Endodermal cell (in vitro differentiated cells): ENCODE measurements at regions not wholly inside any gene's neighbourhood (a gene's known extent, or its start where the extent isn't known, plus 50 kb on each side); places are given as distances from the start of the nearest gene placed in this dataset.

ENCODE experiments used
- DNase-seq: peaks from one replicate; pipeline ENCODE4 v3.0.0-alpha.2; 2017
- H3K27ac ChIP-seq: 2 replicates; pipeline ENCODE4 v1.5.1; 2013; ENCODE audit warnings: mild to moderate bottlenecking, low read depth, low read length, moderate library complexity
- H3K27me3 ChIP-seq: 2 replicates; pipeline ENCODE4 v1.6.1; 2013; ENCODE audit warnings: mild to moderate bottlenecking, low read length, moderate library complexity; ENCODE audit not compliant: insufficient read depth, control insufficient read depth, poor library complexity, severe bottlenecking
- H3K36me3 ChIP-seq: 2 replicates; pipeline ENCODE4 v1.7.0; 2013; ENCODE audit warnings: mild to moderate bottlenecking, low read length, moderate library complexity; ENCODE audit not compliant: control insufficient read depth, insufficient read depth
- H3K4me1 ChIP-seq: one replicate; pipeline ENCODE4 v1.7.0; 2013; ENCODE audit warnings: low read length; ENCODE audit not compliant: control insufficient read depth, insufficient read depth
- H3K4me3 ChIP-seq: 2 replicates; pipeline ENCODE4 v1.5.1; 2013; ENCODE audit warnings: mild to moderate bottlenecking, low read length, moderate library complexity
- H3K9ac ChIP-seq: 2 replicates; pipeline ENCODE4 v1.6.1; 2013; ENCODE audit warnings: mild to moderate bottlenecking, low read length, moderate library complexity; ENCODE audit not compliant: poor library complexity, severe bottlenecking; ENCODE audit errors: extremely low read depth
- H3K9me3 ChIP-seq: 2 replicates; pipeline ENCODE4 v1.6.1; 2013; ENCODE audit warnings: mild to moderate bottlenecking, low read length, moderate library complexity; ENCODE audit not compliant: control insufficient read depth
- H3K27ac Mint-ChIP-seq: 2 replicates; pipeline ENCODE4 v1.8.0; 2020; ENCODE audit warnings: mixed read lengths
- H3K27me3 Mint-ChIP-seq: 2 replicates; pipeline ENCODE4 v1.8.0; 2021; ENCODE audit warnings: mild to moderate bottlenecking, mixed read lengths; ENCODE audit not compliant: insufficient read depth
- H3K36me3 Mint-ChIP-seq: 2 replicates; pipeline ENCODE4 v1.8.0; 2020; ENCODE audit warnings: low read depth, mixed read lengths
- H3K4me1 Mint-ChIP-seq: 2 replicates; pipeline ENCODE4 v1.8.0; 2020; ENCODE audit warnings: mixed read lengths
- H3K4me3 Mint-ChIP-seq: 2 replicates; pipeline ENCODE4 v1.8.0; 2020; ENCODE audit warnings: mild to moderate bottlenecking, moderate library complexity, mixed read lengths
- H3K9me3 Mint-ChIP-seq: 2 replicates; pipeline ENCODE4 v1.8.0; 2020; ENCODE audit warnings: mild to moderate bottlenecking, mixed read lengths
- WGBS, 2 experiments: methylation state at CpG; one replicate each; pipeline versions ENCODE4 v1.1.5 to v1.1.7; 2013; ENCODE audit warnings: missing lambda C conversion rate in 2 of 2, mixed read lengths in 1 of 2; ENCODE audit not compliant: insufficient coverage in 1 of 2, insufficient read length in 1 of 2; 5-methylcytosine and 5-hydroxymethylcytosine counted together
- TF ChIP-seq, protein P1 (sequence below): fragments of 200-600 bp; sonication (generic); conservative IDR thresholded peaks from 2 replicates; pipeline ENCODE4 v1.5.0; 2021; ENCODE audit warnings: antibody characterized with exemption, mild to moderate bottlenecking

DNA sequence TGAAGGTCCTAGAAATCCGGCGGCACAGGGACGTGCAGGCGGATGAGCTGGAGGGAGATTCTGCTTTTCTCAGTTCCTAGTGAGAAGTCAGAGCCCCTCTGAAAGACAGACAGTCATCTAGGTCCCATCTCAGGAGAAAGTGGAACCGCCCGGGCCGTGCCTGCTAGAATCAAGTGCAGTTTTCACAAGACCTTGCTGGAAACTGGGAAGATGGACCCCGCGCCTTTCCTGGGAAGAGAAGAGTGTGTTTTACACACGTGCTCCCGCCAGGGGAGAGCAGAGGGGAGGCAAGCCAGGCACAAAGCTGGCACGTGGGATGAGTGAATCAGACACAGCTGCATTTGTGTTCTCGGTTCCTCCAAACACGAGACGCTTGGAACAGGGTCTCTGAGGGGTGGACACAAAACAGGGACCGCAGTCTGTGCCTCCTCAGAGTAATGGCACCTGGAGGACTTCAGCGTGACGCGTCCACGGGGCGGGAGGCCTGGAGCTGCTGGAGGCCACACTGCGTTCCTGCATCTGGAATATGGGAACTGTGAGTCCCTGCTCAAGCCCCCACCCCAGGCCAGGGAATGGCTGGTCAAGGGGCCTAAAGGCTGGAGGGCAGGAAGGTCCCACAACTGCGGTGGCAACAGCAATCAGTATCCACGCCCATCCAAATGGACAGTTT is 218.3 kb downstream of the BRD1 start:
- Histone ChIP-seq H3K9me3 (peaks cover 22% of the 10 kb centered on the region), H3K27me3 (no peaks in the 10 kb centered on the region), H3K27ac (no peak overlapping the region), H3K4me3 (no peak overlapping the region), H3K9ac (no peak overlapping the region), H3K36me3 (no peaks in the 10 kb centered on the region), H3K4me1 (no peaks in the 10 kb centered on the region)
- no peak for DNase-seq
- H3K4me3 Mint-ChIP-seq: no peak overlapping the region
- TF ChIP-seq, protein P1, sequence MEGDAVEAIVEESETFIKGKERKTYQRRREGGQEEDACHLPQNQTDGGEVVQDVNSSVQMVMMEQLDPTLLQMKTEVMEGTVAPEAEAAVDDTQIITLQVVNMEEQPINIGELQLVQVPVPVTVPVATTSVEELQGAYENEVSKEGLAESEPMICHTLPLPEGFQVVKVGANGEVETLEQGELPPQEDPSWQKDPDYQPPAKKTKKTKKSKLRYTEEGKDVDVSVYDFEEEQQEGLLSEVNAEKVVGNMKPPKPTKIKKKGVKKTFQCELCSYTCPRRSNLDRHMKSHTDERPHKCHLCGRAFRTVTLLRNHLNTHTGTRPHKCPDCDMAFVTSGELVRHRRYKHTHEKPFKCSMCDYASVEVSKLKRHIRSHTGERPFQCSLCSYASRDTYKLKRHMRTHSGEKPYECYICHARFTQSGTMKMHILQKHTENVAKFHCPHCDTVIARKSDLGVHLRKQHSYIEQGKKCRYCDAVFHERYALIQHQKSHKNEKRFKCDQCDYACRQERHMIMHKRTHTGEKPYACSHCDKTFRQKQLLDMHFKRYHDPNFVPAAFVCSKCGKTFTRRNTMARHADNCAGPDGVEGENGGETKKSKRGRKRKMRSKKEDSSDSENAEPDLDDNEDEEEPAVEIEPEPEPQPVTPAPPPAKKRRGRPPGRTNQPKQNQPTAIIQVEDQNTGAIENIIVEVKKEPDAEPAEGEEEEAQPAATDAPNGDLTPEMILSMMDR: no peak
- H3K36me3 Mint-ChIP-seq: no peaks in the 10 kb centered on the region
- no peaks in the 10 kb centered on the region for H3K4me1 Mint-ChIP-seq
- no peaks in the 10 kb centered on the region for H3K27me3 Mint-ChIP-seq
- H3K9me3 Mint-ChIP-seq: peaks cover 23% of the 10 kb centered on the region
- WGBS, 2 experiments: 88 to 93% methylated on average over 20 to 24 of the region's 24 CpGs
- H3K27ac Mint-ChIP-seq: no peak overlapping the region

DNA sequence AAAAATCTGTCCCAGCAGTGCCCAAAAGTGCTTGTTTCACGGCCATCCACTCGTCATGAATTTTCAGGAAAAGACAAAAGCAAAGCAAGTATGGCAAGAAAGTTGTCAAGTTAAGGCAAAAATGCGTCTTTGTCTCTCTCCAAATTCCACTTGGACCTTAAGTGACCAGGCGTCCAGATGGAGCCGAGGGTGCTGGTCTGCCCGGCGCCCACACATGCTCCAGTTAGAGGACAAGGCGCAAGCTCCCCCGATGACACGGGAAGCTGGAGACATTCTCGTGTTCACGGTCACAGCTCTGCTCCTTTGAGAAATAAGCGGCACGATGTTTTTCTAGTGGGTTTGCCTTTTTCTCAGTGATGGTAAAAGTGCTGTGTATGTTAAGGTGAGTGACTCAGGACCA is 219.0 kb downstream of the BRD1 start:
- 90 to 98% methylated on average over 11 to 14 of the region's 14 CpGs for WGBS, 2 experiments
- Mint-ChIP-seq H3K9me3 (peaks cover 30% of the 10 kb centered on the region), H3K36me3 (no peaks in the 10 kb centered on the region), H3K4me1 (no peaks in the 10 kb centered on the region), H3K4me3 (no peak overlapping the region), H3K27me3 (no peaks in the 10 kb centered on the region), H3K27ac (no peak overlapping the region)
- Histone ChIP-seq H3K4me1 (no peaks in the 10 kb centered on the region), H3K9ac (no peak overlapping the region), H3K36me3 (no peaks in the 10 kb centered on the region), H3K9me3 (peaks cover 28% of the 10 kb centered on the region), H3K4me3 (no peak overlapping the region), H3K27ac (no peak overlapping the region), H3K27me3 (no peaks in the 10 kb centered on the region)
- no peak for DNase-seq
- TF ChIP-seq, protein P1: no peak

DNA sequence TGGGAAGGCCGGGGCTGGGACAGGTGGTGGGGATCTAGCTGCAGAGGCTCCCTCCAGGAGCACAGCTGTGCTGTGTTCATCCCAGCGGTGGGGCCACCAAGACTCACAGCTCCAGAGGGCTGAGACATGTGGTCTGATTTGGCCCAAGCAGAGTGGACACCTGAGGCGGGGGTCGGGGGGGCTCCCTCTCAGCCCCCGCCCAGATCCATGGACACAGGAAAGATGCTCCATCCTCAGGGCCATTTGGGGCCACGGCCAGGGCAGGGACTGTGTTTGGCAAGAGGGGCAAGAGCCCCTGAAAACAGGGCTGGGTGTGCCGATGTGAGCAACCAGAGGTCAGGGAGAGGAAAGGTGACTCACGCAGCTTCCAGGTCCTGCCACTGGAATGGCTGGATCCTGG is 219.4 kb downstream of the BRD1 start:
- Mint-ChIP-seq H3K4me1 (no peaks in the 10 kb centered on the region), H3K27me3 (no peaks in the 10 kb centered on the region), H3K9me3 (peaks cover 30% of the 10 kb centered on the region), H3K36me3 (no peaks in the 10 kb centered on the region), H3K4me3 (no peak overlapping the region), H3K27ac (no peak overlapping the region)
- H3K36me3 ChIP-seq: no peaks in the 10 kb centered on the region
- H3K27me3 ChIP-seq: no peaks in the 10 kb centered on the region
- H3K9ac ChIP-seq: no peak overlapping the region
- no peak overlapping the region for H3K4me3 ChIP-seq
- H3K4me1 ChIP-seq: no peaks in the 10 kb centered on the region
- TF ChIP-seq, protein P1: no peak
- H3K9me3 ChIP-seq: peaks cover 25% of the 10 kb centered on the region
- no peak for DNase-seq
- 93 to 95% methylated on average over 6 to 8 of the region's 8 CpGs for WGBS, 2 experiments
- no peak overlapping the region for H3K27ac ChIP-seq
